ENCODE measurements at regions not wholly inside any gene's neighbourhood (a gene's known extent, or its start where the extent isn't known, plus 50 kb on each side); places are given as distances from the start of the nearest gene placed in this dataset.
"Not testable (repeated sequence)": the region's sequence is repeated elsewhere in the genome, so short reads cannot be mapped to it uniquely, and the experiment has no call there.

GRCh38 chr12:92232371-92232932 is 86.8 kb upstream of the BTG1 start:
- not testable (repeated sequence) for TF ChIP-seq CTCF (conservative IDR thresholded peaks at IDR 0.05; ENCODE audit: low read length); EZH2phosphoT487 (IDR thresholded peaks at IDR 0.05; ENCODE audit: borderline replicate concordance, low read depth, low read length)

Data from OCI-LY7 (cell line).